ENCODE measurements at regions not wholly inside any gene's neighbourhood (a gene's known extent, or its start where the extent isn't known, plus 50 kb on each side); places are given as distances from the start of the nearest gene placed in this dataset.

DNA sequence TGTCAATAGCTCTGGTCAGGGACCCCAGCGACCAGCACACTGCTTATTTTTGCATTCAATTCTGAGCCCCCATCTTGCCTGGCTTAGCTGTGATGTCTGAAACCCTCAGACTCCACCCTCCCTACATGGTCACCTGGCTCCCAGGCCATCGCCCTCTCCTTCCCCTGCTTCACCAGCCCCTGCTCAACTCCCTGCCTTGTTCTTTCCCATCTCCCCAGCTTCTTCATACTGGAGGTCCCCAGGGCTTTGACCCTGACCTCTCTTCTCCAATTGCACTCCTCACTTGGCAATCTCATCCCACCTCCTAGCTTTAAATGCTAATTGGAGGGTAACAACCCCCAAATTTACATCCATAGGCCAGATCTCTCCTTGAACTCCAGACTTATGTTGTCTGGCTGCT is 84.3 kb upstream of the GNAZ start:
- H3K27me3 ChIP-seq: peaks cover 0 to 5% (median 0%) of the 10 kb centered on the region in 9 donors
- DNase-seq (no peak), ATAC-seq (no peak)
- TF ChIP-seq, protein P1, sequence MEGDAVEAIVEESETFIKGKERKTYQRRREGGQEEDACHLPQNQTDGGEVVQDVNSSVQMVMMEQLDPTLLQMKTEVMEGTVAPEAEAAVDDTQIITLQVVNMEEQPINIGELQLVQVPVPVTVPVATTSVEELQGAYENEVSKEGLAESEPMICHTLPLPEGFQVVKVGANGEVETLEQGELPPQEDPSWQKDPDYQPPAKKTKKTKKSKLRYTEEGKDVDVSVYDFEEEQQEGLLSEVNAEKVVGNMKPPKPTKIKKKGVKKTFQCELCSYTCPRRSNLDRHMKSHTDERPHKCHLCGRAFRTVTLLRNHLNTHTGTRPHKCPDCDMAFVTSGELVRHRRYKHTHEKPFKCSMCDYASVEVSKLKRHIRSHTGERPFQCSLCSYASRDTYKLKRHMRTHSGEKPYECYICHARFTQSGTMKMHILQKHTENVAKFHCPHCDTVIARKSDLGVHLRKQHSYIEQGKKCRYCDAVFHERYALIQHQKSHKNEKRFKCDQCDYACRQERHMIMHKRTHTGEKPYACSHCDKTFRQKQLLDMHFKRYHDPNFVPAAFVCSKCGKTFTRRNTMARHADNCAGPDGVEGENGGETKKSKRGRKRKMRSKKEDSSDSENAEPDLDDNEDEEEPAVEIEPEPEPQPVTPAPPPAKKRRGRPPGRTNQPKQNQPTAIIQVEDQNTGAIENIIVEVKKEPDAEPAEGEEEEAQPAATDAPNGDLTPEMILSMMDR (IDR thresholded peaks at IDR 0.05): no peak
- no peak for TF ChIP-seq POLR2A (IDR thresholded peaks at IDR 0.05)
- intact Hi-C loops (cut with DNase I): no loop called here
- H3K4me3 ChIP-seq: no peak overlapping the region
- H3K9me3 ChIP-seq: peaks cover 0 to 3% (median 0%) of the 10 kb centered on the region in 12 donors
- no peaks in the 10 kb centered on the region for H3K4me1 ChIP-seq
- H3K36me3 ChIP-seq: no peaks in the 10 kb centered on the region
- WGBS, 4 donors: 71 to 82% (median 75%) methylated on average over 2 of the region's 2 CpGs
- H3K27ac ChIP-seq: no peak overlapping the region

DNA sequence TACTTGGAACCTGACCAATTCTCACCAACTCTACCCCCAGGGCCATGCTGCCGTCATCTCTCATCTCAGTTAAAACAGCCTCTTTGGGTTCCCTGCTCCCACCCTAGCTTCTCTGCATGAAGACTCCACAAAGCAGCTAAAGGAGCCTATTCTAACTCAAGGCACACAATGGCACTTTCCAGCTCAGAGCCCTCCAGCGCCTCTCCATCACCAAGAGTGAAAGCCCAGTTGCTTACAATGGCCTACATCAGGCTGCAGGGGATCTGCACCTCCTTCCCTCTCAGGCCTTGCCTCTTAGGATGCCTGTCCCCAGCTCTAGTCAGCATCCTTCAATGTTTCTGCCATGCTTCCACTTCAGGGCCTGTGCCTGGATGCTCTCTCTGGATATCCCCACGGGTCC is 83.7 kb upstream of the GNAZ start:
- no peak overlapping the region for H3K4me3 ChIP-seq
- H3K27ac ChIP-seq: no peak overlapping the region
- no peaks in the 10 kb centered on the region for H3K36me3 ChIP-seq
- WGBS, 4 donors: 78 to 84% (median 83%) methylated on average over 3 of the region's 3 CpGs
- DNase-seq: no peak
- no peak for TF ChIP-seq POLR2A (IDR thresholded peaks at IDR 0.05)
- TF ChIP-seq, protein P1 (IDR thresholded peaks at IDR 0.05): no peak
- intact Hi-C loops (cut with DNase I): no loop called here
- no peaks in the 10 kb centered on the region for H3K4me1 ChIP-seq
- no peak for ATAC-seq
- H3K9me3 ChIP-seq: no peaks in the 10 kb centered on the region
- peaks cover 0 to 5% (median 0%) of the 10 kb centered on the region in 9 donors for H3K27me3 ChIP-seq

DNA sequence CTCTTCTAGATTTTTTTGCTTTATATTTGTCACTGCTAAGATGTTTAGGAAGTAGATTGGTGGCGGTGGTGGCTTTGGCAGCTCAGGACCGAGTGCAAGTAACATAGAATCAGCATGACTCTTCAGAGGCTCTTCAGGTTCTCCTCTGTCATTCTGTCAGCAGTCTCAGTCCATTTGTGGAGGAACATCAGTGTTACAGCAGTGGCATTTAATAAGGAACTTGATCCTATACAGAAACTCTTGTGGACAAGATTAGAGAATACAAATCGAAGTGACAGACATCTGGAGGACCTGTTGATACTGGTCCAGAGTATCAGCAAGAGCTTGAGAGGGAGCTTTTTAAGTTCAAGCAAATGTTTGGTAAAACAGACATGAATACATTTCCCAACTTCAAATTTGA is 82.2 kb upstream of the GNAZ start:
- ATAC-seq: no peak
- intact Hi-C loops (cut with DNase I): no loop called here
- Histone ChIP-seq H3K4me1 (no peaks in the 10 kb centered on the region), H3K4me3 (no peak overlapping the region), H3K36me3 (no peaks in the 10 kb centered on the region), H3K27me3 (peaks cover 0 to 5% (median 0%) of the 10 kb centered on the region in 9 donors), H3K9me3 (no peaks in the 10 kb centered on the region), H3K27ac (no peak overlapping the region)
- no peak for DNase-seq
- 54 to 66% (median 58%) methylated on average over 3 of the region's 3 CpGs for WGBS, 4 donors
- TF ChIP-seq, protein P1 (IDR thresholded peaks at IDR 0.05): no peak
- TF ChIP-seq POLR2A (IDR thresholded peaks at IDR 0.05): no peak

DNA sequence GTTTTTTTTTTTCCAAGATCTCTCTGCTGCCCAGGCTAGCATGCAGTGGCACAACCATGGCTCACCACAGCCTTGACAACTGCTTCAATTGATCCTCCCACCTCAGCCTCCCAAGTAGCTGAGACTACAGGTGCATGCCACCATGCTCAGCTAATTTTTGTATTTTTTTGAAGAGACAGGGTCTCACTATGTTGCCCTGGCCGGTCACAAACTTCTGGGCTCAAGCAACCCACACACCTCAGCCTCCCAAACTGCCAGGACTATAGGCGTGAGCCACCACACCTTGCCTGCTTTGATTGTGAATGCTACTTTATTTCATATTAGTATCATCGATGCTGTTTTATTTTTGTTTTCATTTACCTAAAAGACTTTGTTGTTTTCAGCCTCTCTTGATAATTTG is 81.5 kb upstream of the GNAZ start:
- no peaks in the 10 kb centered on the region for H3K36me3 ChIP-seq
- ATAC-seq (no peak), DNase-seq (no peak)
- TF ChIP-seq POLR2A (IDR thresholded peaks at IDR 0.05): no peak
- TF ChIP-seq, protein P1 (IDR thresholded peaks at IDR 0.05): no peak
- intact Hi-C loops (cut with DNase I): no loop called here
- H3K27me3 ChIP-seq: peaks cover 0 to 5% (median 0%) of the 10 kb centered on the region in 9 donors
- no peaks in the 10 kb centered on the region for H3K4me1 ChIP-seq
- H3K4me3 ChIP-seq: no peak overlapping the region
- H3K27ac ChIP-seq: no peak overlapping the region
- 76 to 86% (median 79%) methylated on average over 3 of the region's 3 CpGs for WGBS, 4 donors
- no peaks in the 10 kb centered on the region for H3K9me3 ChIP-seq
